ENCODE measurements at regions not wholly inside any gene's neighbourhood (a gene's known extent, or its start where the extent isn't known, plus 50 kb on each side); places are given as distances from the start of the nearest gene placed in this dataset.
"Not testable (repeated sequence)": the region's sequence is repeated elsewhere in the genome, so short reads cannot be mapped to it uniquely, and the experiment has no call there.

GRCh38 chr16:29185872-29186271, 201.0 kb downstream of the LAT start:
- not testable (repeated sequence) for H3K4me1 ChIP-seq (ENCODE audit: insufficient read depth, low read length, poor library complexity, severe bottlenecking); H4K20me1 ChIP-seq (ENCODE audit: insufficient read depth, low read length, poor library complexity, severe bottlenecking); H3K36me3 ChIP-seq (ENCODE audit: insufficient read depth, low read length)

GRCh38 chr16:29184738-29185438, 200.0 kb downstream of the LAT start:
- not testable (repeated sequence) for H3K27me3 ChIP-seq (ENCODE audit: insufficient read depth, low read length, poor library complexity, severe bottlenecking); H3K9me3 ChIP-seq (ENCODE audit: insufficient read depth, low read depth, low read length); H2AFZ ChIP-seq (ENCODE audit: low read length); H3K4me1 ChIP-seq (ENCODE audit: insufficient read depth, low read length, poor library complexity, severe bottlenecking); H4K20me1 ChIP-seq (ENCODE audit: insufficient read depth, low read length, poor library complexity, severe bottlenecking); H3K4me3 ChIP-seq (ENCODE audit: low read length, poor library complexity, severe bottlenecking); H3K9ac ChIP-seq (ENCODE audit: low read depth, low read length, poor library complexity, severe bottlenecking); H3K36me3 ChIP-seq (ENCODE audit: insufficient read depth, low read length); H3K79me2 ChIP-seq (ENCODE audit: insufficient read depth, low read length); H3K9me2 ChIP-seq (replicated peaks; ENCODE audit: low read depth, low read length); H3F3A ChIP-seq (ENCODE audit: low read depth); H3K4me2 ChIP-seq (ENCODE audit: low read depth, low read length, poor library complexity, severe bottlenecking)

More at GRCh38 chr16:29185872-29186271, 201.0 kb downstream of the LAT start:
- not testable (repeated sequence) for H3K9me3 ChIP-seq (ENCODE audit: insufficient read depth, low read depth, low read length); H3K9ac ChIP-seq (ENCODE audit: low read depth, low read length, poor library complexity, severe bottlenecking); H3F3A ChIP-seq (ENCODE audit: low read depth); H2AFZ ChIP-seq (ENCODE audit: low read length); H3K4me3 ChIP-seq (ENCODE audit: low read length, poor library complexity, severe bottlenecking); H3K9me2 ChIP-seq (replicated peaks; ENCODE audit: low read depth, low read length); H3K79me2 ChIP-seq (ENCODE audit: insufficient read depth, low read length); H3K27me3 ChIP-seq (ENCODE audit: insufficient read depth, low read length, poor library complexity, severe bottlenecking); H3K4me2 ChIP-seq (ENCODE audit: low read depth, low read length, poor library complexity, severe bottlenecking)

GRCh38 chr16:29182940-29183868, 198.4 kb downstream of the LAT start:
- H3K79me2 ChIP-seq (ENCODE audit: insufficient read depth, low read length); H3F3A ChIP-seq (ENCODE audit: low read depth); H3K9me3 ChIP-seq (ENCODE audit: insufficient read depth, low read depth, low read length); H3K27me3 ChIP-seq (ENCODE audit: insufficient read depth, low read length, poor library complexity, severe bottlenecking); H3K9ac ChIP-seq (ENCODE audit: low read depth, low read length, poor library complexity, severe bottlenecking); H3K4me3 ChIP-seq (ENCODE audit: low read length, poor library complexity, severe bottlenecking); H3K36me3 ChIP-seq (ENCODE audit: insufficient read depth, low read length); H3K9me2 ChIP-seq (replicated peaks; ENCODE audit: low read depth, low read length); H3K4me1 ChIP-seq (ENCODE audit: insufficient read depth, low read length, poor library complexity, severe bottlenecking); H4K20me1 ChIP-seq (ENCODE audit: insufficient read depth, low read length, poor library complexity, severe bottlenecking); H3K4me2 ChIP-seq (ENCODE audit: low read depth, low read length, poor library complexity, severe bottlenecking); H2AFZ ChIP-seq (ENCODE audit: low read length): not testable (repeated sequence)

- TF ChIP-seq CTCF (conservative IDR thresholded peaks at IDR 0.05; ENCODE audit: low read length) (no peak), EZH2phosphoT487 (IDR thresholded peaks at IDR 0.05; ENCODE audit: borderline replicate concordance) (no peak)
- Histone ChIP-seq H3K27me3 (ENCODE audit: insufficient read depth, low read length, poor library complexity, severe bottlenecking) (no peaks in the 10 kb centered on the region), H2AFZ (ENCODE audit: low read length) (no peak overlapping the region), H3K9me3 (ENCODE audit: insufficient read depth, low read depth, low read length) (no peaks in the 10 kb centered on the region), H4K20me1 (ENCODE audit: insufficient read depth, low read length, poor library complexity, severe bottlenecking) (no peaks in the 10 kb centered on the region), H3K79me2 (ENCODE audit: insufficient read depth, low read length) (no peaks in the 10 kb centered on the region), H3F3A (ENCODE audit: low read depth) (no peaks in the 10 kb centered on the region), H3K9me2 (replicated peaks; ENCODE audit: low read depth, low read length) (no peaks in the 10 kb centered on the region), H3K4me2 (ENCODE audit: low read depth, low read length, poor library complexity, severe bottlenecking) (no peak overlapping the region), H3K9ac (ENCODE audit: low read depth, low read length, poor library complexity, severe bottlenecking) (no peak overlapping the region), H3K4me3 (ENCODE audit: low read length, poor library complexity, severe bottlenecking) (no peak overlapping the region), H3K4me1 (ENCODE audit: insufficient read depth, low read length, poor library complexity, severe bottlenecking) (no peaks in the 10 kb centered on the region), H3K36me3 (ENCODE audit: insufficient read depth, low read length) (no peaks in the 10 kb centered on the region)
Measured at GRCh38 chr16:29182501-29182900, 197.6 kb downstream of the LAT start.

All from Loucy (cell line).